Neural progenitor cell (in vitro differentiated cells): ENCODE measurements at regions not wholly inside any gene's neighbourhood (a gene's known extent, or its start where the extent isn't known, plus 50 kb on each side); places are given as distances from the start of the nearest gene placed in this dataset.

Source experiments
- DNase-seq: peaks from one replicate; pipeline ENCODE4 v3.0.0-alpha.2; 2016; ENCODE audit warnings: low spot score
- H2AFZ ChIP-seq: fragments of 200-600 bp; sonication (generic); replicated peaks from 2 replicates; pipeline ENCODE4 v1.6.1; 2016; ENCODE audit warnings: antibody characterized with exemption
- H3F3A ChIP-seq: fragments of 200-600 bp; sonication (generic); 2 replicates; pipeline ENCODE4 v1.6.1; 2016; ENCODE audit warnings: antibody characterized with exemption, low read depth
- H3K27ac ChIP-seq: fragments of 200-600 bp; sonication (generic); 2 replicates; pipeline ENCODE4 v1.5.1; 2016; ENCODE audit warnings: mild to moderate bottlenecking
- H3K27me3 ChIP-seq: fragments of 200-600 bp; sonication (generic); 2 replicates; pipeline ENCODE4 v1.6.1; 2016; ENCODE audit warnings: mild to moderate bottlenecking, moderate library complexity
- H3K36me3 ChIP-seq: fragments of 200-600 bp; sonication (generic); 2 replicates; pipeline ENCODE4 v1.5.1; 2016
- H3K4me1 ChIP-seq: fragments of 200-600 bp; sonication (generic); 2 replicates; pipeline ENCODE4 v1.6.1; 2016; ENCODE audit warnings: mixed run types
- H3K4me2 ChIP-seq: fragments of 200-600 bp; sonication (generic); 2 replicates; pipeline ENCODE4 v1.6.1; 2016
- H3K4me3 ChIP-seq: fragments of 200-600 bp; sonication (generic); 2 replicates; pipeline ENCODE4 v1.5.1; 2016
- H3K79me2 ChIP-seq: fragments of 200-600 bp; sonication (generic); 2 replicates; pipeline ENCODE4 v1.6.1; 2016; ENCODE audit warnings: low read depth
- H3K9ac ChIP-seq: fragments of 200-600 bp; sonication (generic); 2 replicates; pipeline ENCODE4 v1.6.1; 2016
- H3K9me3 ChIP-seq: fragments of 200-600 bp; sonication (generic); 2 replicates; pipeline ENCODE4 v1.5.1; 2016; ENCODE audit warnings: low read depth
- H4K20me1 ChIP-seq: fragments of 200-600 bp; sonication (generic); 2 replicates; pipeline ENCODE4 v1.6.1; 2016; ENCODE audit warnings: low read depth
- H3K27ac Mint-ChIP-seq: 3 replicates; pipeline ENCODE4 v1.8.0; 2021; ENCODE audit warnings: mixed read lengths
- H3K27me3 Mint-ChIP-seq: 2 replicates; pipeline ENCODE4 v1.8.0; 2022; ENCODE audit warnings: low read depth, mild to moderate bottlenecking, inconsistent platforms, moderate library complexity, mixed read lengths; ENCODE audit not compliant: insufficient read depth
- H3K36me3 Mint-ChIP-seq: 3 replicates; pipeline ENCODE4 v1.8.0; 2021; ENCODE audit warnings: mixed read lengths
- H3K4me1 Mint-ChIP-seq: 3 replicates; pipeline ENCODE4 v1.8.0; 2021; ENCODE audit warnings: mixed read lengths
- H3K4me3 Mint-ChIP-seq: 3 replicates; pipeline ENCODE4 v1.8.0; 2021; ENCODE audit warnings: mild to moderate bottlenecking, moderate library complexity, mixed read lengths
- H3K9me3 Mint-ChIP-seq: 3 replicates; pipeline ENCODE4 v1.8.0; 2020; ENCODE audit warnings: mixed read lengths
- EZH2 ChIP-seq: fragments of 200-600 bp; sonication (generic); IDR thresholded peaks from 2 replicates; pipeline ENCODE4 v1.6.1; 2017; ENCODE audit warnings: antibody characterized with exemption, mild to moderate bottlenecking, moderate library complexity
- EZH2phosphoT487 ChIP-seq: fragments of 200-600 bp; sonication (generic); IDR thresholded peaks from 2 replicates; pipeline ENCODE4 v1.6.1; 2017; ENCODE audit warnings: antibody characterized with exemption
- TF ChIP-seq, protein P1 (sequence below): fragments of 200-600 bp; sonication (generic); IDR thresholded peaks from 2 replicates; pipeline ENCODE4 v1.5.1; 2017; ENCODE audit warnings: antibody characterized with exemption, mild to moderate bottlenecking

DNA sequence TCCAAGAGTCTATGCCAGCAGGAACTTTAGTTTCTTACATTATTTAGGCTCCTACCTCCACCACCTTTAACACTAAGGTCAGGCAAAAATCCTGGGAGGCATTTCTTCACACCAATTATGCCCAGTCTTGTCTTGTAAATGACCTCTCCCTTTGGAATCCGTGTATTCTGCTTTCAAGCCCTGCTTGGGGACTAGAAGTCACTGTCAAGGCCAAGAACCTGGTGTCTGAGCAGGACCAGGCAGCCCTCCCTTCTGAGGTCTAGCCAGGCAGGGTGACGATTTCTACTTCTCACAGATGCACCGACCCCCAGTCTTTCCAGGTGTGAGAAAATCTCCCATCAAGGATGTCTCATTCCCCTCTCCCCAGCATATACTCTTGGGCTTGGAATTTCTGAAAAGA, 82.7 kb upstream of the C1QTNF7 start:
- Mint-ChIP-seq H3K27me3 (no peaks in the 10 kb centered on the region), H3K4me1 (peaks cover 24% of the 10 kb centered on the region), H3K36me3 (no peaks in the 10 kb centered on the region), H3K27ac (no peak overlapping the region), H3K4me3 (no peak overlapping the region), H3K9me3 (no peaks in the 10 kb centered on the region)
- Histone ChIP-seq H3K36me3 (no peaks in the 10 kb centered on the region), H3K27me3 (no peaks in the 10 kb centered on the region), H3K27ac (no peak overlapping the region), H3F3A (no peaks in the 10 kb centered on the region), H3K9me3 (no peaks in the 10 kb centered on the region), H3K4me3 (no peak overlapping the region), H3K4me2 (no peak overlapping the region), H4K20me1 (no peaks in the 10 kb centered on the region), H3K9ac (no peak overlapping the region), H3K4me1 (no peaks in the 10 kb centered on the region), H3K79me2 (no peaks in the 10 kb centered on the region), H2AFZ (no peak overlapping the region)
- no peak for TF ChIP-seq EZH2
- TF ChIP-seq, protein P1, sequence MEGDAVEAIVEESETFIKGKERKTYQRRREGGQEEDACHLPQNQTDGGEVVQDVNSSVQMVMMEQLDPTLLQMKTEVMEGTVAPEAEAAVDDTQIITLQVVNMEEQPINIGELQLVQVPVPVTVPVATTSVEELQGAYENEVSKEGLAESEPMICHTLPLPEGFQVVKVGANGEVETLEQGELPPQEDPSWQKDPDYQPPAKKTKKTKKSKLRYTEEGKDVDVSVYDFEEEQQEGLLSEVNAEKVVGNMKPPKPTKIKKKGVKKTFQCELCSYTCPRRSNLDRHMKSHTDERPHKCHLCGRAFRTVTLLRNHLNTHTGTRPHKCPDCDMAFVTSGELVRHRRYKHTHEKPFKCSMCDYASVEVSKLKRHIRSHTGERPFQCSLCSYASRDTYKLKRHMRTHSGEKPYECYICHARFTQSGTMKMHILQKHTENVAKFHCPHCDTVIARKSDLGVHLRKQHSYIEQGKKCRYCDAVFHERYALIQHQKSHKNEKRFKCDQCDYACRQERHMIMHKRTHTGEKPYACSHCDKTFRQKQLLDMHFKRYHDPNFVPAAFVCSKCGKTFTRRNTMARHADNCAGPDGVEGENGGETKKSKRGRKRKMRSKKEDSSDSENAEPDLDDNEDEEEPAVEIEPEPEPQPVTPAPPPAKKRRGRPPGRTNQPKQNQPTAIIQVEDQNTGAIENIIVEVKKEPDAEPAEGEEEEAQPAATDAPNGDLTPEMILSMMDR, result no peak
- no peak for TF ChIP-seq EZH2phosphoT487
- no peak for DNase-seq

DNA sequence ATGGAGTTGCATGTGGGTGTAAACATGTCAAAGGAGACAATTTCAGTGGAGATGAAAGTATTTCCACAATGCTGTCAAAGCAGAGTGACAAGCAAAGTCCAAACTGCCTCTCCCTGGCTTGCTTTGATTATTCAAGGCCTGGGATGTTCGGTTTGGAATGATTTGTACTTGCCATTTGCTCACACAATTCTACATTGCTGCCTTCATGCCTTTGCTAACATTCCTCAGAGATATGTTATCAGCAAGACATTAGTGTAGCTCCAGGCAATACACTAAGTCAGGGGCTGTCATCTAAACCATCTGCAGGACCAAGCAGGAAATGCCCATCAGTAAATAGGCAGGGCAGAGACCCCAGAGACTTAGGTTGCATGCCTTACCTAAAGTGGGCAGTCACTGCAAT, 79.6 kb upstream of the C1QTNF7 start:
- Histone ChIP-seq H3K79me2 (no peaks in the 10 kb centered on the region), H3K36me3 (no peaks in the 10 kb centered on the region), H3K9me3 (no peaks in the 10 kb centered on the region), H3K9ac (no peak overlapping the region), H3K4me1 (no peaks in the 10 kb centered on the region), H3F3A (no peaks in the 10 kb centered on the region), H4K20me1 (no peaks in the 10 kb centered on the region), H3K27me3 (no peaks in the 10 kb centered on the region), H3K27ac (no peak overlapping the region), H2AFZ (no peak overlapping the region), H3K4me2 (no peak overlapping the region), H3K4me3 (no peak overlapping the region)
- Mint-ChIP-seq H3K9me3 (no peaks in the 10 kb centered on the region), H3K4me1 (peaks cover 31% of the 10 kb centered on the region), H3K27ac (no peak overlapping the region), H3K27me3 (no peaks in the 10 kb centered on the region), H3K4me3 (no peak overlapping the region), H3K36me3 (no peaks in the 10 kb centered on the region)
- TF ChIP-seq EZH2phosphoT487 (no peak), EZH2 (no peak)
- TF ChIP-seq, protein P1, result no peak
- no peak for DNase-seq

- Mint-ChIP-seq H3K4me3 (no peak overlapping the region), H3K27ac (peak overlapping the region; percentile 44), H3K9me3 (no peaks in the 10 kb centered on the region), H3K4me1 (peaks cover 31% of the 10 kb centered on the region), H3K27me3 (no peaks in the 10 kb centered on the region), H3K36me3 (no peaks in the 10 kb centered on the region)
- TF ChIP-seq EZH2 (no peak), EZH2phosphoT487 (no peak)
- TF ChIP-seq, protein P1, result no peak
- Histone ChIP-seq H3K9me3 (no peaks in the 10 kb centered on the region), H4K20me1 (no peaks in the 10 kb centered on the region), H3K4me2 (no peak overlapping the region), H2AFZ (no peak overlapping the region), H3K27ac (no peak overlapping the region), H3K4me1 (no peaks in the 10 kb centered on the region), H3K9ac (no peak overlapping the region), H3K4me3 (no peak overlapping the region), H3K27me3 (no peaks in the 10 kb centered on the region), H3K79me2 (no peaks in the 10 kb centered on the region), H3F3A (no peaks in the 10 kb centered on the region), H3K36me3 (no peaks in the 10 kb centered on the region)
- no peak for DNase-seq
Observed at GRCh38 chr4:15348695-15349094, 79.1 kb upstream of the C1QTNF7 start.
